B cell (primary cell): ENCODE measurements at regions not wholly inside any gene's neighbourhood (a gene's known extent, or its start where the extent isn't known, plus 50 kb on each side); places are given as distances from the start of the nearest gene placed in this dataset.

Experiments used
- CTCF ChIP-seq: fragments of 200-600 bp; IDR thresholded peaks from one replicate; pipeline ENCODE4 v1.8.0; 2022; ENCODE audit warnings: antibody characterized with exemption, mild to moderate bottlenecking
- EZH2 ChIP-seq: IDR thresholded peaks from 2 replicates; pipeline ENCODE4 v1.6.1; 2012; ENCODE audit warnings: borderline replicate concordance, low read depth, mild to moderate bottlenecking, moderate library complexity, low read length; ENCODE audit not compliant: insufficient read depth, poor library complexity, severe bottlenecking

- TF ChIP-seq CTCF (no peak), EZH2 (no peak)
Measured at GRCh38 chr6:120410586-120410985, 923.7 kb downstream of the TBC1D32 start.
